ENCODE measurements at regions not wholly inside any gene's neighbourhood (a gene's known extent, or its start where the extent isn't known, plus 50 kb on each side); places are given as distances from the start of the nearest gene placed in this dataset.

DNA sequence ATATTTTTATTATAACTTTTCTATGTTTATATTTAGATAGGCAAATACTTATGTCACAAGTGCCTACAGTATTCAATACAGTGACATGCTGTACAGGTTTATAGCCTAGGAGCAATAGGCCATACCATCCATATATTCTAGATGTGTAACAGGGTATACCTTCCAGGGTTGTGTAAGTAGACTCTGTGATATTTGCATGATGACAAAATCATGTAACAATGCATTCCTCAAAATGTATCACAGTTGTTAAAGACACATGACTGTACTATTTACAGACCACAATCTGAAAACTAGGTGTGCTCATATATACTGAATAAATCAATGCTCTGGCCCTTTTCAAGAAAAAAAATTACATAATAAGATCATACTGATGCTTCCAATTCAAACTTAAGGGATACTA lies 433.2 kb upstream of the RGPD4 start:
- no peak for TF ChIP-seq JUNB (IDR thresholded peaks at IDR 0.05; ENCODE audit: unreplicated experiment)
- TF ChIP-seq, protein P1, sequence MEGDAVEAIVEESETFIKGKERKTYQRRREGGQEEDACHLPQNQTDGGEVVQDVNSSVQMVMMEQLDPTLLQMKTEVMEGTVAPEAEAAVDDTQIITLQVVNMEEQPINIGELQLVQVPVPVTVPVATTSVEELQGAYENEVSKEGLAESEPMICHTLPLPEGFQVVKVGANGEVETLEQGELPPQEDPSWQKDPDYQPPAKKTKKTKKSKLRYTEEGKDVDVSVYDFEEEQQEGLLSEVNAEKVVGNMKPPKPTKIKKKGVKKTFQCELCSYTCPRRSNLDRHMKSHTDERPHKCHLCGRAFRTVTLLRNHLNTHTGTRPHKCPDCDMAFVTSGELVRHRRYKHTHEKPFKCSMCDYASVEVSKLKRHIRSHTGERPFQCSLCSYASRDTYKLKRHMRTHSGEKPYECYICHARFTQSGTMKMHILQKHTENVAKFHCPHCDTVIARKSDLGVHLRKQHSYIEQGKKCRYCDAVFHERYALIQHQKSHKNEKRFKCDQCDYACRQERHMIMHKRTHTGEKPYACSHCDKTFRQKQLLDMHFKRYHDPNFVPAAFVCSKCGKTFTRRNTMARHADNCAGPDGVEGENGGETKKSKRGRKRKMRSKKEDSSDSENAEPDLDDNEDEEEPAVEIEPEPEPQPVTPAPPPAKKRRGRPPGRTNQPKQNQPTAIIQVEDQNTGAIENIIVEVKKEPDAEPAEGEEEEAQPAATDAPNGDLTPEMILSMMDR (conservative IDR thresholded peaks at IDR 0.05; ENCODE audit: low read depth in 2 of 2), result no peak
- no peak for TF ChIP-seq CREB1 (CRISPR knock-in tag; IDR thresholded peaks at IDR 0.05; ENCODE audit: low read depth)
- no peak for TF ChIP-seq EZH2phosphoT487 (IDR thresholded peaks at IDR 0.05; ENCODE audit: unreplicated experiment)
